HEK293 (cell line): ENCODE measurements at regions not wholly inside any gene's neighbourhood (a gene's known extent, or its start where the extent isn't known, plus 50 kb on each side); places are given as distances from the start of the nearest gene placed in this dataset.

Source experiments
- CTCF ChIA-PET: fragments of 350-600 bp; formaldehyde crosslinking; extraction: SDS; loops from one replicate; lab custom pipeline; 2021; ENCODE audit warnings: antibody characterized with exemption; lab: Yijun Ruan, JAX
- POLR2A ChIA-PET: fragments of 300-600 bp; formaldehyde crosslinking; extraction: SDS; loops from one replicate; lab custom pipeline; 2020; ENCODE audit warnings: antibody characterized with exemption, inconsistent platforms; lab: Yijun Ruan, JAX
- H3K27ac ChIP-seq: fragments of 200-500 bp; sonication (Bioruptor generic); 2 replicates; pipeline ENCODE4 v1.5.1; 2014; ENCODE audit warnings: low read depth, low read length, control low read depth, inconsistent platforms; ENCODE audit errors: extremely low read depth
- H3K36me3 ChIP-seq, 2 experiments: fragments of 200-500 bp in 1 of 2; sonication (Bioruptor generic) in 1 of 2; 1 replicate in 1 of 2; 2 replicates in 1 of 2; pipeline ENCODE4 v1.5.1; 2014 to 2017; ENCODE audit warnings: inconsistent platforms in 2 of 2, low read length in 2 of 2; ENCODE audit not compliant: control insufficient read depth in 2 of 2, insufficient read depth in 1 of 2
- H3K4me1 ChIP-seq: fragments of 200-500 bp; sonication (Bioruptor generic); 2 replicates; pipeline ENCODE4 v1.5.1; 2014; ENCODE audit warnings: mild to moderate bottlenecking, low read length, inconsistent platforms; ENCODE audit not compliant: control insufficient read depth, insufficient read depth
- H3K4me3 ChIP-seq: 2 replicates; pipeline ENCODE4 v1.5.1; 2011; ENCODE audit warnings: low read depth, mild to moderate bottlenecking, control low read depth, low read length, moderate library complexity
- H3K9me3 ChIP-seq: fragments of 200-500 bp; sonication (Bioruptor generic); 2 replicates; pipeline ENCODE4 v1.5.1; 2014; ENCODE audit warnings: low read depth, low read length, inconsistent platforms; ENCODE audit not compliant: control insufficient read depth, insufficient read depth
- GLI4 ChIP-seq: fragments of 450-650 bp; formaldehyde crosslinking; IDR thresholded peaks from 2 replicates; pipeline ENCODE4 v1.5.1; 2016; ENCODE audit warnings: missing biosample characterization, missing genetic modification characterization
- KLF7 ChIP-seq: fragments of 450-650 bp; formaldehyde crosslinking; IDR thresholded peaks from 2 replicates; pipeline ENCODE4 v1.5.1; 2016; ENCODE audit warnings: missing biosample characterization, missing genetic modification characterization, borderline replicate concordance
- YY2 ChIP-seq: fragments of 450-650 bp; formaldehyde crosslinking; IDR thresholded peaks from 2 replicates; pipeline ENCODE4 v1.5.1; 2016; ENCODE audit warnings: missing biosample characterization, missing genetic modification characterization
- ZNF121 ChIP-seq: fragments of 450-650 bp; formaldehyde crosslinking; IDR thresholded peaks from 2 replicates; pipeline ENCODE4 v1.5.1; 2016; ENCODE audit warnings: missing biosample characterization, missing genetic modification characterization
- ZNF132 ChIP-seq: fragments of 450-650 bp; formaldehyde crosslinking; IDR thresholded peaks from 2 replicates; pipeline ENCODE4 v1.5.1; 2017; ENCODE audit warnings: missing biosample characterization, missing genetic modification characterization, borderline replicate concordance
- ZNF133 ChIP-seq: fragments of 450-650 bp; formaldehyde crosslinking; IDR thresholded peaks from 2 replicates; pipeline ENCODE4 v1.5.1; 2016; ENCODE audit warnings: missing biosample characterization, missing genetic modification characterization
- ZNF140 ChIP-seq: fragments of 450-650 bp; formaldehyde crosslinking; IDR thresholded peaks from 2 replicates; pipeline ENCODE4 v1.5.1; 2016; ENCODE audit warnings: missing biosample characterization, missing genetic modification characterization
- ZNF175 ChIP-seq: fragments of 450-650 bp; formaldehyde crosslinking; IDR thresholded peaks from 2 replicates; pipeline ENCODE4 v1.5.1; 2016; ENCODE audit warnings: missing biosample characterization, missing genetic modification characterization
- ZNF184 ChIP-seq: fragments of 450-650 bp; IDR thresholded peaks from 2 replicates; pipeline ENCODE4 v1.5.1; 2018; ENCODE audit warnings: missing biosample characterization, mild to moderate bottlenecking, missing genetic modification characterization
- ZNF202 ChIP-seq: fragments of 450-650 bp; formaldehyde crosslinking; IDR thresholded peaks from 2 replicates; pipeline ENCODE4 v1.5.1; 2016; ENCODE audit warnings: missing biosample characterization, missing genetic modification characterization, borderline replicate concordance
- ZNF221 ChIP-seq: fragments of 450-650 bp; formaldehyde crosslinking; IDR thresholded peaks from 2 replicates; pipeline ENCODE4 v1.5.1; 2017; ENCODE audit warnings: missing biosample characterization, missing genetic modification characterization, borderline replicate concordance
- ZNF248 ChIP-seq: fragments of 450-650 bp; formaldehyde crosslinking; IDR thresholded peaks from 2 replicates; pipeline ENCODE4 v1.5.1; 2017; ENCODE audit warnings: missing biosample characterization, missing genetic modification characterization
- ZNF398 ChIP-seq: fragments of 450-650 bp; formaldehyde crosslinking; IDR thresholded peaks from 2 replicates; pipeline ENCODE4 v1.5.1; 2017; ENCODE audit warnings: missing biosample characterization, missing genetic modification characterization
- ZNF426 ChIP-seq: fragments of 450-650 bp; formaldehyde crosslinking; IDR thresholded peaks from 2 replicates; pipeline ENCODE4 v1.5.1; 2017; ENCODE audit warnings: missing biosample characterization, missing genetic modification characterization, mild to moderate bottlenecking, inconsistent platforms, moderate library complexity
- ZNF449 ChIP-seq: fragments of 450-650 bp; formaldehyde crosslinking; IDR thresholded peaks from 2 replicates; pipeline ENCODE4 v1.5.1; 2017; ENCODE audit warnings: missing biosample characterization, mild to moderate bottlenecking, missing genetic modification characterization, moderate library complexity
- ZNF473 ChIP-seq: fragments of 450-650 bp; formaldehyde crosslinking; IDR thresholded peaks from 2 replicates; pipeline ENCODE4 v1.5.1; 2017; ENCODE audit warnings: missing biosample characterization, missing genetic modification characterization
- ZNF560 ChIP-seq: fragments of 450-650 bp; formaldehyde crosslinking; IDR thresholded peaks from 2 replicates; pipeline ENCODE4 v1.5.1; 2017; ENCODE audit warnings: missing biosample characterization, missing genetic modification characterization, borderline replicate concordance
- ZNF580 ChIP-seq: fragments of 450-650 bp; formaldehyde crosslinking; IDR thresholded peaks from 2 replicates; pipeline ENCODE4 v1.5.1; 2016; ENCODE audit warnings: missing biosample characterization, missing genetic modification characterization
- ZNF600 ChIP-seq: fragments of 450-650 bp; formaldehyde crosslinking; IDR thresholded peaks from 2 replicates; pipeline ENCODE4 v1.5.1; 2016; ENCODE audit warnings: missing biosample characterization, missing genetic modification characterization
- ZNF660 ChIP-seq: fragments of 450-650 bp; IDR thresholded peaks from 2 replicates; pipeline ENCODE4 v1.5.1; 2018; ENCODE audit warnings: missing biosample characterization, mild to moderate bottlenecking, missing genetic modification characterization
- ZNF76 ChIP-seq: fragments of 450-650 bp; formaldehyde crosslinking; IDR thresholded peaks from 2 replicates; pipeline ENCODE4; 2016; ENCODE audit warnings: low read depth, missing biosample characterization, missing genetic modification characterization, borderline replicate concordance
- ZNF768 ChIP-seq: fragments of 450-650 bp; formaldehyde crosslinking; IDR thresholded peaks from 2 replicates; pipeline ENCODE4 v1.5.1; 2018; ENCODE audit warnings: missing biosample characterization, mild to moderate bottlenecking, missing genetic modification characterization
- ZSCAN18 ChIP-seq: fragments of 450-650 bp; formaldehyde crosslinking; IDR thresholded peaks from 2 replicates; pipeline ENCODE4 v1.5.1; 2016; ENCODE audit warnings: missing biosample characterization, missing genetic modification characterization
- ZSCAN23 ChIP-seq: fragments of 450-650 bp; formaldehyde crosslinking; IDR thresholded peaks from 2 replicates; pipeline ENCODE4 v1.5.1; 2016; ENCODE audit warnings: missing biosample characterization, missing genetic modification characterization

GRCh38 chr7:41113719-41114118, 589.2 kb downstream of the INHBA start (continued):
- TF ChIP-seq ZNF398 (tag by site-specific recombination) (no peak), ZNF768 (tag by site-specific recombination) (no peak), ZNF221 (tag by site-specific recombination) (no peak), ZNF184 (no peak), ZNF175 (tag by site-specific recombination) (no peak)

GRCh38 chr7:41110186-41110585, 592.7 kb downstream of the INHBA start:
- Histone ChIP-seq H3K4me3 (no peak overlapping the region), H3K4me1 (peaks cover 13% of the 10 kb centered on the region), H3K9me3 (no peaks in the 10 kb centered on the region), H3K36me3 (no peaks in the 10 kb centered on the region), H3K27ac (no peak overlapping the region)
- ChIA-PET CTCF (no interaction called here), POLR2A (no interaction called here)
- TF ChIP-seq ZNF121 (no peak), ZNF600 (tag by site-specific recombination) (no peak), ZNF132 (tag by site-specific recombination) (no peak), ZSCAN18 (tag by site-specific recombination) (no peak), ZNF248 (tag by site-specific recombination) (no peak), ZNF202 (tag by site-specific recombination) (no peak), ZSCAN23 (no peak), ZNF426 (tag by site-specific recombination) (no peak), YY2 (tag by site-specific recombination) (no peak)

- Histone ChIP-seq H3K36me3 (no peaks in the 10 kb centered on the region), H3K27ac (no peak overlapping the region), H3K4me1 (peaks cover 6% of the 10 kb centered on the region; the same call in 1 of the 2 replicates), H3K9me3 (no peaks in the 10 kb centered on the region), H3K4me3 (no peak overlapping the region)
- TF ChIP-seq ZNF580 (tag by site-specific recombination) (no peak), ZNF449 (no peak), ZSCAN23 (no peak), KLF7 (tag by site-specific recombination) (no peak), GLI4 (tag by site-specific recombination) (no peak), ZNF133 (tag by site-specific recombination) (no peak), ZNF660 (tag by site-specific recombination) (no peak), ZNF140 (no peak), ZNF473 (tag by site-specific recombination) (no peak), ZNF76 (no peak), ZNF560 (tag by site-specific recombination) (no peak)
- POLR2A ChIA-PET: no interaction called here
- CTCF ChIA-PET: interaction anchor here (0.6 kb wide), 1 partner anchor 160 kb away, joined by 4 read pairs; no protein-coding TSS in a partner anchor
These were observed 594.1 kb downstream of the INHBA start for GRCh38 chr7:41108821-41109220.
